ENCODE measurements at regions not wholly inside any gene's neighbourhood (a gene's known extent, or its start where the extent isn't known, plus 50 kb on each side); places are given as distances from the start of the nearest gene placed in this dataset.

GRCh38 chr3:31355807-31356206 is 176.9 kb upstream of the STT3B start:
- in situ Hi-C loops (cut with MboI; ENCODE audit: low sequenced_read_pairs, unreplicated experiment), result no loop called here
- DNase-seq (ENCODE audit: low spot score), result no peak
- TF ChIP-seq, protein P1, sequence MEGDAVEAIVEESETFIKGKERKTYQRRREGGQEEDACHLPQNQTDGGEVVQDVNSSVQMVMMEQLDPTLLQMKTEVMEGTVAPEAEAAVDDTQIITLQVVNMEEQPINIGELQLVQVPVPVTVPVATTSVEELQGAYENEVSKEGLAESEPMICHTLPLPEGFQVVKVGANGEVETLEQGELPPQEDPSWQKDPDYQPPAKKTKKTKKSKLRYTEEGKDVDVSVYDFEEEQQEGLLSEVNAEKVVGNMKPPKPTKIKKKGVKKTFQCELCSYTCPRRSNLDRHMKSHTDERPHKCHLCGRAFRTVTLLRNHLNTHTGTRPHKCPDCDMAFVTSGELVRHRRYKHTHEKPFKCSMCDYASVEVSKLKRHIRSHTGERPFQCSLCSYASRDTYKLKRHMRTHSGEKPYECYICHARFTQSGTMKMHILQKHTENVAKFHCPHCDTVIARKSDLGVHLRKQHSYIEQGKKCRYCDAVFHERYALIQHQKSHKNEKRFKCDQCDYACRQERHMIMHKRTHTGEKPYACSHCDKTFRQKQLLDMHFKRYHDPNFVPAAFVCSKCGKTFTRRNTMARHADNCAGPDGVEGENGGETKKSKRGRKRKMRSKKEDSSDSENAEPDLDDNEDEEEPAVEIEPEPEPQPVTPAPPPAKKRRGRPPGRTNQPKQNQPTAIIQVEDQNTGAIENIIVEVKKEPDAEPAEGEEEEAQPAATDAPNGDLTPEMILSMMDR (IDR thresholded peaks at IDR 0.05; ENCODE audit: borderline replicate concordance, control extremely low read depth, extremely low read depth, insufficient read depth, missing control alignments), result no peak

DNA sequence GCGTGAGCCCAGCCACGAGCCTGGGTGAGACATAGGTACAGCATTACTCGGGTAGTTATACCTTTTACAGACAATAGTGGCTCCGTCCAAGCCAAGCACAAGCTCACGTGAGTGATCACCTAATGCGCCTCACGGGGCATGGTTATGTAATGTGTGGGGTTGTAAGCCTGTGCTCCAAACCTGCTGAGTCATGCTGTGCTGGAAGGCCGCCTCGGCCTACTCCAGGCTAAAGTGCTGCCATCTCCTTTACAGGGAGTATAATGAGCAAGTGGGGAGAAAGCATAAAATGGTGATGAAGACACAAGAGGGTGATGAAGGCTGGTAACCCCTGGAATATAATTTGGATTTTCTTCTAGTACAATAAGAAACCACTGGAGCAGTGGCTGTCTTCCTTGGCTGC is 175.8 kb upstream of the STT3B start:
- in situ Hi-C loops (cut with MboI; ENCODE audit: low sequenced_read_pairs, unreplicated experiment), result no loop called here
- TF ChIP-seq, protein P1 (IDR thresholded peaks at IDR 0.05; ENCODE audit: borderline replicate concordance, control extremely low read depth, extremely low read depth, insufficient read depth, missing control alignments), result no peak
- DNase-seq (ENCODE audit: low spot score), result no peak

DNA sequence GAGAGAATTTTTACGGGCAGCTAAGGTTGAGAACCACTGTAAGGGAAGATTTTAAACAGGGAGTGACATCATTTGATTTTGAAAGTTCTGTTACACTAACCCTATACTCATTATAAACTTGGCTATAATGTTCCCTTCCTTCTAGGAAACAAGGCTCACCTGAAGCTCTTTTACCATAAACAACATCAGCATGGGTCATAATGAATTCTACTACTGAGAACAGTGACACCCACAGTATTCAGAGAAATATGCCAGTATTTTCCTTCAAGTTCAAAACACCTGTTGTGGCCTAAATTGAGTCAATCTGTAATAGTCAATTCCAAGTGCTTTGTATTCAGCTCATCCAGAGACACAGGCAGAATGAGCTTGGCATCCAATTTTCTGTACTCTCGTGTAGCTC is 175.3 kb upstream of the STT3B start:
- TF ChIP-seq, protein P1 (IDR thresholded peaks at IDR 0.05; ENCODE audit: borderline replicate concordance, control extremely low read depth, extremely low read depth, insufficient read depth, missing control alignments), result no peak
- in situ Hi-C loops (cut with MboI; ENCODE audit: low sequenced_read_pairs, unreplicated experiment), result no loop called here
- DNase-seq (ENCODE audit: low spot score), result no peak

DNA sequence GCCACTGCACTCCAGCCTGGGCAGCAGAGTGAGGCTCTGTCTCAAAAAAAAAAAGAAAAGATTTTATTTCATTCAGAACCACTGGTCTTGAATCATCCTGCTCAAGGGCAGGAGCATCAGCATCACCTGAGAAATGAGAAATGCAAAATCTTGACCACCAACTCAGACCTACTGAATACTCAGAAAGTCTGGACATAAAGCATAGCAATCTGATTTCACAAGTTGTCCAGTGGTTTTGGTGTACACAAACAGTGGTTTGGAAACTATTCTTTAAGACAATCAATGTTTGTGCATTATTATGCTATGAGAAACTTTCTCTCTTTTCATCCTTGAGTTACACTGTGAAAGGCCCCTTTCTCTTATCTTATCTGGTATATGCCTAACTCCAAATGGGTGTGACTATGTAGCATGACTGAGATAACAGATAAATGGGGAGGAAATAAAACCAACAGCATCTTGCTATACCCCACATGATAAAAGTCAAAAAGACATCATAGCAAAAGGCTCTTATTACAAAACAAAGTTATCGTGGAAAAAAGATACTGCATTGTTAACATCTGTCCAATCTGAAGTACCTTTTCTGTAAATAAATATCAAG is 174.2 kb upstream of the STT3B start:
- no peak for DNase-seq (ENCODE audit: low spot score)
- in situ Hi-C loops (cut with MboI; ENCODE audit: low sequenced_read_pairs, unreplicated experiment), result no loop called here
- TF ChIP-seq, protein P1 (IDR thresholded peaks at IDR 0.05; ENCODE audit: borderline replicate concordance, control extremely low read depth, extremely low read depth, insufficient read depth, missing control alignments), result no peak

GRCh38 chr3:31361371-31362273 is 171.1 kb upstream of the STT3B start:
- TF ChIP-seq, protein P1 (IDR thresholded peaks at IDR 0.05; ENCODE audit: borderline replicate concordance, control extremely low read depth, extremely low read depth, insufficient read depth, missing control alignments), result no peak
- DNase-seq (ENCODE audit: low spot score), result no peak
- in situ Hi-C loops (cut with MboI; ENCODE audit: low sequenced_read_pairs, unreplicated experiment), result no loop called here

- no peak for DNase-seq (ENCODE audit: low spot score)
- TF ChIP-seq, protein P1 (IDR thresholded peaks at IDR 0.05; ENCODE audit: borderline replicate concordance, control extremely low read depth, extremely low read depth, insufficient read depth, missing control alignments), result no peak
- in situ Hi-C loops (cut with MboI; ENCODE audit: low sequenced_read_pairs, unreplicated experiment), result no loop called here
These were observed 168.5 kb upstream of the STT3B start for GRCh38 chr3:31364188-31364587.

Data from GM13976 (cell line).